ENCODE measurements at regions not wholly inside any gene's neighbourhood (a gene's known extent, or its start where the extent isn't known, plus 50 kb on each side); places are given as distances from the start of the nearest gene placed in this dataset.

GRCh38 chr22:22327723-22328122, 83.1 kb downstream of the VPREB1 start:
- TF ChIP-seq, protein P1, sequence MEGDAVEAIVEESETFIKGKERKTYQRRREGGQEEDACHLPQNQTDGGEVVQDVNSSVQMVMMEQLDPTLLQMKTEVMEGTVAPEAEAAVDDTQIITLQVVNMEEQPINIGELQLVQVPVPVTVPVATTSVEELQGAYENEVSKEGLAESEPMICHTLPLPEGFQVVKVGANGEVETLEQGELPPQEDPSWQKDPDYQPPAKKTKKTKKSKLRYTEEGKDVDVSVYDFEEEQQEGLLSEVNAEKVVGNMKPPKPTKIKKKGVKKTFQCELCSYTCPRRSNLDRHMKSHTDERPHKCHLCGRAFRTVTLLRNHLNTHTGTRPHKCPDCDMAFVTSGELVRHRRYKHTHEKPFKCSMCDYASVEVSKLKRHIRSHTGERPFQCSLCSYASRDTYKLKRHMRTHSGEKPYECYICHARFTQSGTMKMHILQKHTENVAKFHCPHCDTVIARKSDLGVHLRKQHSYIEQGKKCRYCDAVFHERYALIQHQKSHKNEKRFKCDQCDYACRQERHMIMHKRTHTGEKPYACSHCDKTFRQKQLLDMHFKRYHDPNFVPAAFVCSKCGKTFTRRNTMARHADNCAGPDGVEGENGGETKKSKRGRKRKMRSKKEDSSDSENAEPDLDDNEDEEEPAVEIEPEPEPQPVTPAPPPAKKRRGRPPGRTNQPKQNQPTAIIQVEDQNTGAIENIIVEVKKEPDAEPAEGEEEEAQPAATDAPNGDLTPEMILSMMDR (IDR thresholded peaks at IDR 0.05): no peak
- TF ChIP-seq POLR2A (IDR thresholded peaks at IDR 0.05): no peak

Measured in adrenal gland (tissue), 5 donors.